ENCODE measurements at regions not wholly inside any gene's neighbourhood (a gene's known extent, or its start where the extent isn't known, plus 50 kb on each side); places are given as distances from the start of the nearest gene placed in this dataset.

DNA sequence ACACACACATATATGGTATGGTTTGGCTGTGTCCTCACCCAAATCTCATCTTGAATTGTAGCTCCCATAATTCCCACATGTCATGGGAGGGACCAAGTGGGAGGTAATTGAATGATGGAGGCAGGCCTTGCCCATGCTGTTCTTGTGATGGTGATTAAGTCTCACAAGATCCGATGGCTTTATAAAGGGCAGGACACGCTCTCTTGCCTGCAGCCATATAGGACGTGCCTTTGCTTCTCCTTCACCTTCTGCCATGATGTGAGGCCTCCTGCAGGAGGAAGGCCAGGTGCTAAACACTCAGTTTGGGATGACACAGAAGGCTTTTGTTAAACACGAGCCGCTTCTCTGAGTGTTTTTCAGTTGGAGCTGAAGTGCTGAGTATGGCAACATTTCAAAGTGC lies 205.3 kb upstream of the KLF6 start:
- intact Hi-C loops (cut with DNase I), result no loop called here
- H3K4me3 ChIP-seq, result no peak overlapping the region
- no peaks in the 10 kb centered on the region for H3K9me3 ChIP-seq
- no peaks in the 10 kb centered on the region for H3K36me3 ChIP-seq
- no peaks in the 10 kb centered on the region for H3K4me1 ChIP-seq
- no peaks in the 10 kb centered on the region for H3K27me3 ChIP-seq
- DNase-seq (no peak), ATAC-seq (no peak), FAIRE-seq (no peak)
- no peak overlapping the region for H3K27ac ChIP-seq
- TF ChIP-seq, protein P1, sequence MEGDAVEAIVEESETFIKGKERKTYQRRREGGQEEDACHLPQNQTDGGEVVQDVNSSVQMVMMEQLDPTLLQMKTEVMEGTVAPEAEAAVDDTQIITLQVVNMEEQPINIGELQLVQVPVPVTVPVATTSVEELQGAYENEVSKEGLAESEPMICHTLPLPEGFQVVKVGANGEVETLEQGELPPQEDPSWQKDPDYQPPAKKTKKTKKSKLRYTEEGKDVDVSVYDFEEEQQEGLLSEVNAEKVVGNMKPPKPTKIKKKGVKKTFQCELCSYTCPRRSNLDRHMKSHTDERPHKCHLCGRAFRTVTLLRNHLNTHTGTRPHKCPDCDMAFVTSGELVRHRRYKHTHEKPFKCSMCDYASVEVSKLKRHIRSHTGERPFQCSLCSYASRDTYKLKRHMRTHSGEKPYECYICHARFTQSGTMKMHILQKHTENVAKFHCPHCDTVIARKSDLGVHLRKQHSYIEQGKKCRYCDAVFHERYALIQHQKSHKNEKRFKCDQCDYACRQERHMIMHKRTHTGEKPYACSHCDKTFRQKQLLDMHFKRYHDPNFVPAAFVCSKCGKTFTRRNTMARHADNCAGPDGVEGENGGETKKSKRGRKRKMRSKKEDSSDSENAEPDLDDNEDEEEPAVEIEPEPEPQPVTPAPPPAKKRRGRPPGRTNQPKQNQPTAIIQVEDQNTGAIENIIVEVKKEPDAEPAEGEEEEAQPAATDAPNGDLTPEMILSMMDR (IDR thresholded peaks at IDR 0.05), result no peak
- 79 to 86% methylated on average over 5 of the region's 5 CpGs for WGBS, 2 donors

DNA sequence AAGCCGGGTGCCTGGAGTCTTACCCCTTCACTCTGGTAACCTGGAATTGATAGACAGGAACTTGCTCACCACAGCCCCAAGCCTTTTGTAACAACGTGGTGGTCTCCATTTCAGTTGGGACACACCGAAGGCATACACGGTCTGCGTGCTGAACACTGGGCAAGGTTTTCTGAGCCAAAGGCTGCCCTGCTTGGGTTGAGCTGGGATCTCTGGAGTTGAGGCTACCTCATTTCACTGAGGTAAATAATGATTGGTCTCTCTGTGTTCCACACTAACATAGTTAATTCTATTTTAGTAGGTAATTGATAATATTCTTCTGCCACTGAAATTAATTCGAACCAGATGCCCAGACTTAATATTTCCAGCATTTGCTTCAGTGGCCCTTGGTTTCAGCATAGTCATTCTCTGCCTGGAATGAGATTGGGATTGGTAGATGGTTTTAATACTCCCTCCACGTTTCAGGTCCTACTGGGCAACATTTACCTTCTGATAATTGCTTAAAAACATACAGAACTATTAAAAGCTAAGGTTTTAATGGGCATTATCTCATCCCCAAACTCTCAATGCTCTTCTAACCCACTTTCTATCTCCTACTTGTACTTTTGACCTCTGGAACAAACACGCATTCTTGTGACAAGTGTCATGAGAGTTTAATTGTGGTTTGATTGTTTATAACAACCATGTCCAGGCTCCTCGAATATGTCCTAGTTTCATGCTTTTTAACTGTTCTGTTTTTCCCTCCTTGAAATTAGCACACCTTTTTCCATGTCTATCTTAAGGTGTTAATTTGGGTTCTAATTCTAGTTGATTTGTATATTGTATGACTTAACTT lies 202.3 kb upstream of the KLF6 start:
- no peak overlapping the region for H3K4me3 ChIP-seq
- TF ChIP-seq, protein P1 (IDR thresholded peaks at IDR 0.05), result no peak
- WGBS, 2 donors, result 52 to 56% methylated on average over 9 of the region's 9 CpGs
- intact Hi-C loops (cut with DNase I), result no loop called here
- no peak overlapping the region for H3K27ac ChIP-seq
- H3K36me3 ChIP-seq, result no peaks in the 10 kb centered on the region
- FAIRE-seq (no peak), DNase-seq (no peak), ATAC-seq (no peak)
- H3K9me3 ChIP-seq, result no peaks in the 10 kb centered on the region
- no peaks in the 10 kb centered on the region for H3K4me1 ChIP-seq
- H3K27me3 ChIP-seq, result no peaks in the 10 kb centered on the region

DNA sequence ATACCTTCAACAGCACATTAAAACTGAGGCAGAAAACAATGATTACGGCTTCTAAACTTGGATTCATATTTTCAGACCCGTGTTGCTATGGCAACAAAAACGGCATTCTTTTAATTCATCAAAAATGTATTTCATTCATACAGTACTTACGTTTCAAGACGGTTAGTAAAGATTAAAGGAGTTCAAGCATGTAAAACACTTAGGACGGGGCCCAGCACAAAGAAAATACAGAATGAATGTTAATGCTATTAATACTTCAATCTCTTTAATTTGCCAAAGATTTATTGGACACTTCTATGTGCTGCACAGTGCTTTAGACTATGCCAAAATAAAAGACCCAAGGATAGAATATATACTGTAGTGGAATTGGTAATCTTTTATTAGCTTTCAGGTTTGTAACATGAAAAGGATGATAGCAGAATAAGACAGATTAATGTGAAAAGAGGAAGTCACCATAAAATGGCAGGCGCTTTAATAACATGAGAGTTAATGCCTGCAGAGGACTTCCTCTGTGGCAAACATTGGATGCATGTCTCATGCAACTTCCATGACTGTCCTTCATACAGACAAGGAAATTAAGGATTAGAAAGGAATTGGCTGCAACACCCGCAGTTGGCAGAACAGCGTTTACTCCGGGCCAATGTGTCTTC lies 201.6 kb upstream of the KLF6 start:
- no peaks in the 10 kb centered on the region for H3K27me3 ChIP-seq
- no peak for ATAC-seq
- H3K4me1 ChIP-seq, result no peaks in the 10 kb centered on the region
- no peak for FAIRE-seq
- TF ChIP-seq, protein P1 (IDR thresholded peaks at IDR 0.05), result no peak
- H3K36me3 ChIP-seq, result no peaks in the 10 kb centered on the region
- WGBS, 2 donors, result 66 to 80% methylated on average over 10 of the region's 10 CpGs
- no peaks in the 10 kb centered on the region for H3K9me3 ChIP-seq
- DNase-seq, result no peak
- no peak overlapping the region for H3K27ac ChIP-seq
- no peak overlapping the region for H3K4me3 ChIP-seq
- intact Hi-C loops (cut with DNase I), result no loop called here

DNA sequence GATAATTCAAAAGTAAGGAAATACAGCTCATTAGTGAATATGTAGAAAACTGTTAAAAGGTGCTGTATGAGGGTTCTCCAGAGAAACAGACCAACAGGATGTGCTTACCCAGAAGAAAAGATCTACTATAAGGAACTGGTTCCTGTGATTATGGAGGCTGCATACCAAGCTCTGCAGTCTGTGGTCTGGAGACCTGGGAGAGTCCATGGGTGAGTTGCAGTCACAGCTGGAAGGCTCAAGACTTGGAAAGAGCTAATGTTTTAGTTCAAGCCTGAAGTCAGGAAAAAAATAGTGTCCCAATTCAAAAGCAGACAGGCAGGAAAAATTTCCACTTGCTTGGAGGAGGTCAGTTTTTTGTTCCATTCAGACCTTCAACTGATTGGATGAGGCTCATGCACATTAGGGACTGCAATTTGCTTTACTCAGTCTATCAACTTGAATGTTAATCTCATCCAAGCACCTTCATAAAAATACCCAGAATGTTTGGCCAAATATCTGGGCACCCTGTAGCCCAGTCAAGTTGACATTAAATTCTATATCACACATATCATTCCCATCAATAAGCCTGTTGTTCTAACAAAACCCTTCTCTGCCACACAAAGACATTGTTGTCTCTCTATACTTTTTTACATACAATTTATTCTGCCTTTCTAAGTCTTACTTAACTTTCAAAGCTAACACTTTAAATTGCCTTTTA lies 197.9 kb upstream of the KLF6 start:
- H3K4me1 ChIP-seq, result no peaks in the 10 kb centered on the region
- no peak overlapping the region for H3K4me3 ChIP-seq
- no peak overlapping the region for H3K27ac ChIP-seq
- TF ChIP-seq, protein P1 (IDR thresholded peaks at IDR 0.05), result no peak
- H3K9me3 ChIP-seq, result no peaks in the 10 kb centered on the region
- no peaks in the 10 kb centered on the region for H3K36me3 ChIP-seq
- no peaks in the 10 kb centered on the region for H3K27me3 ChIP-seq
- intact Hi-C loops (cut with DNase I), result no loop called here
- no peak for ATAC-seq
- DNase-seq, result no peak
- no peak for FAIRE-seq

Measured in pancreas (tissue), 10 donors.